Heart left ventricle (tissue), 13 donors: ENCODE measurements at regions not wholly inside any gene's neighbourhood (a gene's known extent, or its start where the extent isn't known, plus 50 kb on each side); places are given as distances from the start of the nearest gene placed in this dataset.

Experiments used
- POLR2A ChIP-seq, 2 donors: fragments of 450-650 bp; IDR thresholded peaks; one replicate each; pipeline ENCODE4 v1.6.1; 2017; ENCODE audit warnings: antibody characterized with exemption in 2 of 2, mild to moderate bottlenecking in 2 of 2, moderate library complexity in 2 of 2
- TF ChIP-seq, protein P1 (sequence below), 12 donors: fragments of 200-600 bp; sonication (generic) in 4 of 12; IDR thresholded peaks; one replicate each; pipeline versions ENCODE4 v1.5.0 to v1.8.0; 2018 to 2022; ENCODE audit warnings: antibody characterized with exemption in 12 of 12, mild to moderate bottlenecking in 5 of 12
- donor health status: ischemic (EF 13 %, LVEDD 7.1; RV severe dilation, severe dysfunction).
- donor health status: DM: no; HTN: yes; CAD: no.
- donor health status: DM: no; HTN: no; CAD: no.
- donor health status: ischemic (EF 25% LVEDD 6.9; RV normal size, moderate dysfunction).
- donor health status: ischemic (EF 25% LVEDD 5.7; RV mildly dilated, moderate dysfunction).
- donor health status: ischemic (EF 35%, LVEDD 5.7; RV mildly dilated, moderate dysfunction).
- donor health status: nonischemic (EF 11% LVEDD 7.7; RV severe dilation, severe dysfunction).
- donor health status: DM: yes; HTN: yes; CAD: no.
- donor health status: PGD.
- donor health status: ischemic (EF 29% LVEDD 5.4; RV normal size, mild dysfunction).
- donor health status: nonischemic (EF 23%, LVEDD 6.1; RV moderate dilation, normal function).

DNA sequence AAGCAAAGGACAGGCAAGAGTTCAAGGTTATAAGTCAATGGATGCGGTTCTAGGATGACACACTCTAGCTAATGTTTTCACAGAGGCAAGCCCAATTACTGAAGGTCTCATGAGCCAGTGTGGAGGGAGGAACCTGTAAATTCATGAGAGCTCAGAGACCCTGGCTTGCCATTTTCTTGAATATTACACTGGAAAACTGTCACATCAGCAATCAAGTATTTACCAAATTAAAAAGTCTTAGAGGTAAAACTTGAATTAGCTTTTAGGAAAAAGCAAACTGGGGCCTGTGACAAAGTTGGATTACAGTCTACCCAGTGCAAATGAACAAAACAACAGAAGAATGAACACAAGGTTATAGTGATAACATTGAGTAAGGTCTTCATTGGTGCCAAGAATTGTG, 636.9 kb upstream of the TLE4 start:
- TF ChIP-seq, protein P1, sequence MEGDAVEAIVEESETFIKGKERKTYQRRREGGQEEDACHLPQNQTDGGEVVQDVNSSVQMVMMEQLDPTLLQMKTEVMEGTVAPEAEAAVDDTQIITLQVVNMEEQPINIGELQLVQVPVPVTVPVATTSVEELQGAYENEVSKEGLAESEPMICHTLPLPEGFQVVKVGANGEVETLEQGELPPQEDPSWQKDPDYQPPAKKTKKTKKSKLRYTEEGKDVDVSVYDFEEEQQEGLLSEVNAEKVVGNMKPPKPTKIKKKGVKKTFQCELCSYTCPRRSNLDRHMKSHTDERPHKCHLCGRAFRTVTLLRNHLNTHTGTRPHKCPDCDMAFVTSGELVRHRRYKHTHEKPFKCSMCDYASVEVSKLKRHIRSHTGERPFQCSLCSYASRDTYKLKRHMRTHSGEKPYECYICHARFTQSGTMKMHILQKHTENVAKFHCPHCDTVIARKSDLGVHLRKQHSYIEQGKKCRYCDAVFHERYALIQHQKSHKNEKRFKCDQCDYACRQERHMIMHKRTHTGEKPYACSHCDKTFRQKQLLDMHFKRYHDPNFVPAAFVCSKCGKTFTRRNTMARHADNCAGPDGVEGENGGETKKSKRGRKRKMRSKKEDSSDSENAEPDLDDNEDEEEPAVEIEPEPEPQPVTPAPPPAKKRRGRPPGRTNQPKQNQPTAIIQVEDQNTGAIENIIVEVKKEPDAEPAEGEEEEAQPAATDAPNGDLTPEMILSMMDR (IDR thresholded peaks at IDR 0.05): no peak
- no peak for TF ChIP-seq POLR2A (IDR thresholded peaks at IDR 0.05)
